Endothelial cell of umbilical vein (primary cell): ENCODE measurements at regions not wholly inside any gene's neighbourhood (a gene's known extent, or its start where the extent isn't known, plus 50 kb on each side); places are given as distances from the start of the nearest gene placed in this dataset.

Source experiments
- BruUV-seq: library from RNA; stranded (reverse); fragments of 400-500 nt; replicated peaks from 2 replicates; lab custom pipeline; 2021; lab: Mats Ljungman, UMichigan
- CTCF ChIA-PET: fragments of 300-600, 350-600 bp; sonication (Branson Sonifier 250); formaldehyde crosslinking; loops from one replicate; lab custom pipeline; 2021; ENCODE audit warnings: antibody characterized with exemption, inconsistent platforms; lab: Charles Lee
- POLR2A ChIA-PET: fragments of 300-600, 350-600 bp; sonication (Branson Sonifier 250); formaldehyde crosslinking; loops from one replicate; lab custom pipeline; 2021; ENCODE audit warnings: antibody characterized with exemption, inconsistent platforms; lab: Charles Lee
- DNase-seq: peaks from one replicate; pipeline ENCODE4 v3.0.0-alpha.2; 2011; ENCODE audit warnings: low read depth, low spot score
- FAIRE-seq: peaks from 2 replicates; lab custom pipeline; 2011; peaks lifted over from hg19 to GRCh38; lab: Jason Lieb, UNC
- H2AFZ ChIP-seq: 2 replicates; pipeline ENCODE4 v1.6.0; 2012; ENCODE audit warnings: low read depth, low read length, control low read depth, inconsistent platforms
- H3K27ac ChIP-seq: 2 replicates; pipeline ENCODE4 v1.5.1; 2011; ENCODE audit warnings: low read depth, mild to moderate bottlenecking, control low read depth, low read length, moderate library complexity; ENCODE audit not compliant: insufficient read depth
- H3K27me3 ChIP-seq, 2 experiments: 2 replicates each; pipeline versions ENCODE4 v1.6.0 to v1.6.1; 2011; ENCODE audit warnings: low read length in 2 of 2, mixed read lengths in 1 of 2; ENCODE audit not compliant: control insufficient read depth in 2 of 2, insufficient read depth in 2 of 2
- H3K36me3 ChIP-seq, 2 experiments: 2 replicates in 1 of 2; 3 replicates in 1 of 2; pipeline ENCODE4 v1.5.1; 2011; ENCODE audit warnings: low read length in 2 of 2, mild to moderate bottlenecking in 1 of 2, moderate library complexity in 1 of 2; ENCODE audit not compliant: control insufficient read depth in 2 of 2, insufficient read depth in 2 of 2; ENCODE audit errors: extremely low read depth in 1 of 2
- H3K4me1 ChIP-seq: 3 replicates; pipeline ENCODE4 v1.5.1; 2011; ENCODE audit warnings: mild to moderate bottlenecking, low read length; ENCODE audit not compliant: control insufficient read depth, insufficient read depth; ENCODE audit errors: extremely low read depth
- H3K4me2 ChIP-seq: 2 replicates; pipeline ENCODE4 v1.6.1; 2011; ENCODE audit warnings: low read length, control low read depth, mixed read lengths; ENCODE audit not compliant: insufficient read depth
- H3K4me3 ChIP-seq, 3 experiments: fragments of 200-600 bp in 1 of 3; sonication (generic), shearing (Covaris generic) in 1 of 3; replicated peaks in 1 of 3; 2 replicates each; pipeline ENCODE4 v1.5.1; 2011 to 2016; ENCODE audit warnings: control low read depth in 3 of 3, low read length in 3 of 3, mild to moderate bottlenecking in 2 of 3, inconsistent platforms in 1 of 3, low read depth in 1 of 3, moderate library complexity in 1 of 3; ENCODE audit not compliant: insufficient read depth in 1 of 3
- H3K79me2 ChIP-seq: 2 replicates; pipeline ENCODE4 v1.6.0; 2012; ENCODE audit warnings: low read length, inconsistent platforms; ENCODE audit not compliant: control insufficient read depth, insufficient read depth
- H3K9ac ChIP-seq: replicated peaks from 2 replicates; pipeline ENCODE3; 2011; ENCODE audit warnings: low read length, control low read depth; ENCODE audit not compliant: insufficient read depth; ENCODE audit errors: extremely low read depth
- H3K9me1 ChIP-seq: replicated peaks from 3 replicates; pipeline ENCODE4 v1.6.0; 2011; ENCODE audit warnings: mild to moderate bottlenecking, low read length; ENCODE audit not compliant: control insufficient read depth, insufficient read depth; ENCODE audit errors: extremely low read depth
- H3K9me3 ChIP-seq: replicated peaks from 2 replicates; pipeline ENCODE4 v1.5.1; 2012; ENCODE audit warnings: low read length, inconsistent platforms; ENCODE audit not compliant: control insufficient read depth, insufficient read depth
- H4K20me1 ChIP-seq: replicated peaks from 2 replicates; pipeline ENCODE3; 2011; ENCODE audit warnings: mild to moderate bottlenecking, low read length; ENCODE audit not compliant: control insufficient read depth, insufficient read depth; ENCODE audit errors: extremely low read depth
- EZH2 ChIP-seq: IDR thresholded peaks from 2 replicates; pipeline ENCODE4 v1.6.1; 2012; ENCODE audit warnings: borderline replicate concordance, low read depth, mild to moderate bottlenecking, moderate library complexity, low read length, inconsistent platforms; ENCODE audit not compliant: severe bottlenecking
- FOS ChIP-seq: IDR thresholded peaks from 2 replicates; pipeline ENCODE4 v1.6.1; 2011; ENCODE audit warnings: mild to moderate bottlenecking, low read length, moderate library complexity, borderline replicate concordance; ENCODE audit not compliant: insufficient read depth
- GATA2 ChIP-seq: IDR thresholded peaks from 2 replicates; pipeline ENCODE4 v1.7.0; 2011; ENCODE audit warnings: low read depth, mild to moderate bottlenecking, moderate library complexity, mixed read lengths, low read length; ENCODE audit not compliant: insufficient read length, insufficient read depth
- JUN ChIP-seq: IDR thresholded peaks from 2 replicates; pipeline ENCODE4 v1.6.1; 2011; ENCODE audit warnings: borderline replicate concordance, low read depth; ENCODE audit not compliant: insufficient read length, insufficient read depth
- POLR2A ChIP-seq: IDR thresholded peaks from 2 replicates; pipeline ENCODE4 v1.6.1; 2012; ENCODE audit warnings: low read depth, mild to moderate bottlenecking, control low read depth, low read length
- POLR2AphosphoS5 ChIP-seq: IDR thresholded peaks from 2 replicates; pipeline ENCODE4 v1.6.1; 2012; ENCODE audit warnings: low read depth, mild to moderate bottlenecking, control low read depth, low read length, moderate library complexity; ENCODE audit not compliant: insufficient read depth
- dilution Hi-C: fragments of 300-500 bp; cut with MboI; formaldehyde crosslinking; loops from one replicate; pipeline ENCODE4 v1.15.0; 2019; ENCODE audit warnings: low sequenced_read_pairs; ENCODE audit not compliant: extremely low pct_ligation_motif_present
- intact Hi-C: fragments of 100-400 bp; cut with micrococcal nuclease; formaldehyde crosslinking; loops from one replicate; pipeline ENCODE4 v1.10.0; 2022
- TF ChIP-seq, protein P1 (sequence below), 2 donors: IDR thresholded peaks; 1 replicate in 1 of 2; 2 replicates in 1 of 2; pipeline ENCODE4 v1.5.1; 2011; ENCODE audit warnings: low read length in 2 of 2, mild to moderate bottlenecking in 2 of 2, moderate library complexity in 2 of 2, control low read depth in 1 of 2, inconsistent platforms in 1 of 2, low read depth in 1 of 2; ENCODE audit not compliant: insufficient read depth in 1 of 2; ENCODE audit errors: extremely low read depth in 1 of 2
- TF ChIP-seq, protein P2 (sequence below): IDR thresholded peaks from 2 replicates; pipeline ENCODE4 v1.6.1; 2011; ENCODE audit not compliant: insufficient read depth, insufficient read length

DNA sequence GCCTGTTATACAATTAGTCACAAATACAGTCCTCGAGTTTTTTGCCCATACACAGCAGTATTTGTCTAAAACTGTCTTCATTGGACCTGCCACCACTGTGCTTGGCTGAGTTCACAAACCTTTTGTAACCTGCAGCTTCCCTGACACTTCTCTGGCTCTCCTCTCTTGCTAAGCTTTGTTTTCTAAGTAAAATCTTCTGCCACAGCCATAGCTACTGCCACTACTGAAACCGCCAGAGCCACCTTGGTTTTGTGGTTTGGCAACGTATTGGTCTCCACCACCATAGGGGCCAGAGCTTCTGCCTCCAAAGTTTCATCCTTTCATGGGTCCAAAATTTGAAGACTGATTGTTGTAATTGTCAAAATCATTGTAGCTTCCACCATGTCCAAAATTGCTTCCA is 668.2 kb upstream of the BRINP3 start:
- TF ChIP-seq JUN (no peak), EZH2 (no peak), POLR2A (no peak), FOS (no peak), GATA2 (no peak), POLR2AphosphoS5 (no peak)
- TF ChIP-seq, protein P1, sequence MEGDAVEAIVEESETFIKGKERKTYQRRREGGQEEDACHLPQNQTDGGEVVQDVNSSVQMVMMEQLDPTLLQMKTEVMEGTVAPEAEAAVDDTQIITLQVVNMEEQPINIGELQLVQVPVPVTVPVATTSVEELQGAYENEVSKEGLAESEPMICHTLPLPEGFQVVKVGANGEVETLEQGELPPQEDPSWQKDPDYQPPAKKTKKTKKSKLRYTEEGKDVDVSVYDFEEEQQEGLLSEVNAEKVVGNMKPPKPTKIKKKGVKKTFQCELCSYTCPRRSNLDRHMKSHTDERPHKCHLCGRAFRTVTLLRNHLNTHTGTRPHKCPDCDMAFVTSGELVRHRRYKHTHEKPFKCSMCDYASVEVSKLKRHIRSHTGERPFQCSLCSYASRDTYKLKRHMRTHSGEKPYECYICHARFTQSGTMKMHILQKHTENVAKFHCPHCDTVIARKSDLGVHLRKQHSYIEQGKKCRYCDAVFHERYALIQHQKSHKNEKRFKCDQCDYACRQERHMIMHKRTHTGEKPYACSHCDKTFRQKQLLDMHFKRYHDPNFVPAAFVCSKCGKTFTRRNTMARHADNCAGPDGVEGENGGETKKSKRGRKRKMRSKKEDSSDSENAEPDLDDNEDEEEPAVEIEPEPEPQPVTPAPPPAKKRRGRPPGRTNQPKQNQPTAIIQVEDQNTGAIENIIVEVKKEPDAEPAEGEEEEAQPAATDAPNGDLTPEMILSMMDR (IDR thresholded peaks at IDR 0.05; ENCODE audit: extremely low read depth in 1 of 2, insufficient read depth in 1 of 2, low read depth in 1 of 2, low read length in 2 of 2) = no peak
- TF ChIP-seq, protein P2, sequence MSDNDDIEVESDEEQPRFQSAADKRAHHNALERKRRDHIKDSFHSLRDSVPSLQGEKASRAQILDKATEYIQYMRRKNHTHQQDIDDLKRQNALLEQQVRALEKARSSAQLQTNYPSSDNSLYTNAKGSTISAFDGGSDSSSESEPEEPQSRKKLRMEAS = no peak
- intact Hi-C loops (no loop called here), dilution Hi-C loops (no loop called here)
- Histone ChIP-seq H3K27ac (no peak overlapping the region), H2AFZ (no peak overlapping the region), H3K79me2 (no peaks in the 10 kb centered on the region), H3K9me1 (no peaks in the 10 kb centered on the region), H3K27me3 (no peaks in the 10 kb centered on the region), H3K4me1 (no peaks in the 10 kb centered on the region), H3K9ac (no peak overlapping the region), H3K4me3 (no peak overlapping the region), H3K36me3 (no peaks in the 10 kb centered on the region), H3K4me2 (no peak overlapping the region), H3K9me3 (no peaks in the 10 kb centered on the region), H4K20me1 (no peaks in the 10 kb centered on the region)
- POLR2A ChIA-PET = no interaction called here
- no TSS peak for BruUV-seq
- FAIRE-seq (no peak), DNase-seq (no peak)
- CTCF ChIA-PET = interaction anchor here (1.0 kb wide), 1 partner anchor 9 kb away, joined by 4 read pairs; no protein-coding TSS in a partner anchor
